Thoracic aorta (tissue), 2 donors: ENCODE measurements at regions not wholly inside any gene's neighbourhood (a gene's known extent, or its start where the extent isn't known, plus 50 kb on each side); places are given as distances from the start of the nearest gene placed in this dataset.

Experiments
- ATAC-seq: fragments of 150-250 bp; one replicate; pipeline ENCODE4 v1.8.0; 2017; ENCODE audit warnings: low read depth; ENCODE audit not compliant: insufficient number of reproducible peaks, low FRiP score
- DNase-seq: peaks from one replicate; pipeline ENCODE4 v3.0.0-alpha.2; 2020; ENCODE audit warnings: low spot score
- H3K27ac ChIP-seq, 2 donors: fragments of 200-600 bp; sonication (generic); 1 replicate in 1 of 2; 2 replicates in 1 of 2; pipeline ENCODE4 v1.5.1; 2016; ENCODE audit warnings: mild to moderate bottlenecking in 2 of 2, moderate library complexity in 2 of 2
- H3K27me3 ChIP-seq: fragments of 200-600 bp; sonication (generic); replicated peaks from 2 replicates; pipeline ENCODE4 v1.6.0; 2016; ENCODE audit warnings: mild to moderate bottlenecking; ENCODE audit not compliant: insufficient read depth
- H3K36me3 ChIP-seq: fragments of 200-600 bp; sonication (generic); one replicate; pipeline ENCODE4 v1.5.1; 2016
- H3K4me1 ChIP-seq, 2 donors: fragments of 200-600 bp; sonication (generic); 1 replicate in 1 of 2; 2 replicates in 1 of 2; pipeline versions ENCODE4 v1.5.1 to v1.6.0; 2016; ENCODE audit warnings: low read depth in 2 of 2, mild to moderate bottlenecking in 1 of 2; ENCODE audit not compliant: control insufficient read depth in 1 of 2
- H3K4me3 ChIP-seq: fragments of 200-600 bp; sonication (generic); 2 replicates; pipeline ENCODE4 v1.5.1; 2016; ENCODE audit warnings: mild to moderate bottlenecking
- H3K9me3 ChIP-seq: fragments of 200-600 bp; sonication (generic); 2 replicates; pipeline ENCODE4 v1.5.1; 2016
- CTCF ChIP-seq: fragments of 200-600 bp; sonication (generic); IDR thresholded peaks from one replicate; pipeline ENCODE4 v1.5.1; 2019; ENCODE audit warnings: antibody characterized with exemption

DNA sequence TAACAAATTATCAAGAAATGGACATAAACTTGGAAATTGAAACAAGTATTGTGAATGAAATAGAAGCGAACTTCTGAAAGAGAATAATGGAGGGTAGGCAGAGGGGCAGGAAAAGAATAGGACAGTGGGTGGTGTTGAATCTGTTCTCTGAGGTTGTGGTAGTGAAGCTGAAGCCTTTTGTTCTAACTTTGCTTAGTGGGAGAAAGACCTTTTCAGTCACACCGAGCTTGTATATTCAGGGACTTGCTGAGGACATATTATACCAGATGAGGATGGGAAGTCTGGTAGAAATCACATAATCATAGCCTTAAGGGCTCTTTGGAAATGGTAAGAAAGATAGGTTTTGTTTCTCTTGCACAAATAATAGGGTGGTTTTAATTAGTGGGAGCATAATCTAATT is 115.4 kb upstream of the NDST4 start:
- Histone ChIP-seq H3K9me3 (no peaks in the 10 kb centered on the region), H3K4me1 (no peaks in the 10 kb centered on the region), H3K4me3 (no peak overlapping the region), H3K27me3 (no peaks in the 10 kb centered on the region), H3K36me3 (no peaks in the 10 kb centered on the region), H3K27ac (no peak overlapping the region)
- no peak for TF ChIP-seq CTCF
- ATAC-seq = no peak
- no peak for DNase-seq

DNA sequence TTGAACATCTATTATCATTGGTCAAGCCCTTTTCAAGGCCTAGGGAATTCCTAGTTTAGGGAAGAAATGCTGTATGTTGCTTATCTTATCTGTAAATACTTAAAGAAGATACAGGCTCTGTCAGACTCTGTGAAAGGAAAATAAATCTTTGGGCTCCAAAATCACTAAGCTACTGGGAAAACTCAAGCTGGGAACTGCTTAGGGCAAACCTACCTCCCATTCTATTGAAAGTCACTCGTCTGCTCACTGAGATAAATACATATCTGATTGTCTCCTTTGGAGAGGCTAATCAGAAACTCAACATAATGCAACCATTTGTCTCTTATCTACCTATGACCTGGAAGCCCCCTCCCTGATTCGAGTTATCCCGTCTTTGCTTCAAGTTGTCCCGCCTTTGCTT is 108.6 kb upstream of the NDST4 start:
- Histone ChIP-seq H3K27ac (no peak overlapping the region), H3K4me3 (no peak overlapping the region), H3K4me1 (no peaks in the 10 kb centered on the region), H3K36me3 (no peaks in the 10 kb centered on the region), H3K9me3 (no peaks in the 10 kb centered on the region), H3K27me3 (no peaks in the 10 kb centered on the region)
- DNase-seq (no peak), ATAC-seq (no peak)
- no peak for TF ChIP-seq CTCF

DNA sequence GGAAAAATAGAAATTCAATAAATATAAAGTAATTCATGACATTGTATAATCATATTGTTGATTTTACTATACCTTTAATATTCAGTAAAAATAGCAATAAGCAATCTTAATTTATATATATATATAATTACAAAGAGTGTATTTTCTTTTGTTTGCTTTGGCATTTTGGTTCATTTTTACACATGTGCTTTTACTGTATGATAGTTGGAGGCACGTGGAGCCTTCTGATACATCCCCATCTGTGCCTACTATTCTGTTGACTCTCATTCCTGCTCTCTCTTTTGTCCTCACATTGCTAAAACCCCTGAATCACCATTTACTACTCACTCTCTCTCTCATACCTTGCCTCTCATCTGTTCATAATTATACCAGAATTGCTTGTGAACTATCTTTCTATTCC is 106.4 kb upstream of the NDST4 start:
- no peaks in the 10 kb centered on the region for H3K36me3 ChIP-seq
- no peak overlapping the region for H3K4me3 ChIP-seq
- H3K4me1 ChIP-seq = no peaks in the 10 kb centered on the region
- H3K27ac ChIP-seq = no peak overlapping the region
- ATAC-seq = no peak
- DNase-seq = no peak
- no peaks in the 10 kb centered on the region for H3K27me3 ChIP-seq
- no peaks in the 10 kb centered on the region for H3K9me3 ChIP-seq
- TF ChIP-seq CTCF = no peak

GRCh38 chr4:115219315-115219860 is 106.0 kb upstream of the NDST4 start:
- H3K27me3 ChIP-seq = no peaks in the 10 kb centered on the region
- H3K36me3 ChIP-seq = no peaks in the 10 kb centered on the region
- H3K4me3 ChIP-seq = no peak overlapping the region
- ATAC-seq = no peak
- no peak for DNase-seq
- H3K4me1 ChIP-seq = no peaks in the 10 kb centered on the region
- no peak for TF ChIP-seq CTCF
- H3K9me3 ChIP-seq = no peaks in the 10 kb centered on the region
- H3K27ac ChIP-seq = no peak overlapping the region

GRCh38 chr4:115215935-115216334 is 102.5 kb upstream of the NDST4 start:
- no peaks in the 10 kb centered on the region for H3K27me3 ChIP-seq
- ATAC-seq (no peak), DNase-seq (no peak)
- H3K4me3 ChIP-seq = no peak overlapping the region
- no peaks in the 10 kb centered on the region for H3K9me3 ChIP-seq
- H3K27ac ChIP-seq = no peak overlapping the region
- H3K4me1 ChIP-seq = no peaks in the 10 kb centered on the region
- H3K36me3 ChIP-seq = no peaks in the 10 kb centered on the region
- TF ChIP-seq CTCF = no peak
